ENCODE measurements at regions not wholly inside any gene's neighbourhood (a gene's known extent, or its start where the extent isn't known, plus 50 kb on each side); places are given as distances from the start of the nearest gene placed in this dataset.

- TF ChIP-seq, protein P1, sequence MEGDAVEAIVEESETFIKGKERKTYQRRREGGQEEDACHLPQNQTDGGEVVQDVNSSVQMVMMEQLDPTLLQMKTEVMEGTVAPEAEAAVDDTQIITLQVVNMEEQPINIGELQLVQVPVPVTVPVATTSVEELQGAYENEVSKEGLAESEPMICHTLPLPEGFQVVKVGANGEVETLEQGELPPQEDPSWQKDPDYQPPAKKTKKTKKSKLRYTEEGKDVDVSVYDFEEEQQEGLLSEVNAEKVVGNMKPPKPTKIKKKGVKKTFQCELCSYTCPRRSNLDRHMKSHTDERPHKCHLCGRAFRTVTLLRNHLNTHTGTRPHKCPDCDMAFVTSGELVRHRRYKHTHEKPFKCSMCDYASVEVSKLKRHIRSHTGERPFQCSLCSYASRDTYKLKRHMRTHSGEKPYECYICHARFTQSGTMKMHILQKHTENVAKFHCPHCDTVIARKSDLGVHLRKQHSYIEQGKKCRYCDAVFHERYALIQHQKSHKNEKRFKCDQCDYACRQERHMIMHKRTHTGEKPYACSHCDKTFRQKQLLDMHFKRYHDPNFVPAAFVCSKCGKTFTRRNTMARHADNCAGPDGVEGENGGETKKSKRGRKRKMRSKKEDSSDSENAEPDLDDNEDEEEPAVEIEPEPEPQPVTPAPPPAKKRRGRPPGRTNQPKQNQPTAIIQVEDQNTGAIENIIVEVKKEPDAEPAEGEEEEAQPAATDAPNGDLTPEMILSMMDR (IDR thresholded peaks at IDR 0.05) = no peak
- no peak for TF ChIP-seq POLR2A (IDR thresholded peaks at IDR 0.05)
- H3K9me3 ChIP-seq = no peaks in the 10 kb centered on the region
- intact Hi-C loops (cut with DNase I) = no loop called here
- no peaks in the 10 kb centered on the region for H3K4me1 ChIP-seq
- 60 to 68% (median 66%) methylated on average over 1 of the region's 1 CpG for WGBS, 4 donors
- ATAC-seq = no peak
- H3K27ac ChIP-seq = no peak overlapping the region
- no peak overlapping the region for H3K4me3 ChIP-seq
- H3K36me3 ChIP-seq = no peaks in the 10 kb centered on the region
- no peaks in the 10 kb centered on the region for H3K27me3 ChIP-seq
- no peak for DNase-seq
These were observed 529.4 kb downstream of the HTR7 start for GRCh38 chr10:90328459-90328858.

GRCh38 chr10:90328896-90329295, 528.9 kb downstream of the HTR7 start:
- no peaks in the 10 kb centered on the region for H3K36me3 ChIP-seq
- DNase-seq (no peak), ATAC-seq (no peak)
- H3K9me3 ChIP-seq = no peaks in the 10 kb centered on the region
- intact Hi-C loops (cut with DNase I) = no loop called here
- no peak overlapping the region for H3K27ac ChIP-seq
- WGBS, 4 donors = 80 to 94% (median 84%) methylated on average over 1 of the region's 1 CpG
- H3K4me3 ChIP-seq = no peak overlapping the region
- no peaks in the 10 kb centered on the region for H3K27me3 ChIP-seq
- no peaks in the 10 kb centered on the region for H3K4me1 ChIP-seq
- TF ChIP-seq, protein P1 (IDR thresholded peaks at IDR 0.05) = no peak
- no peak for TF ChIP-seq POLR2A (IDR thresholded peaks at IDR 0.05)

GRCh38 chr10:90337316-90337715, 520.5 kb downstream of the HTR7 start:
- 38 to 67% (median 44%) methylated on average over 1 of the region's 1 CpG for WGBS, 4 donors
- H3K9me3 ChIP-seq = no peaks in the 10 kb centered on the region
- ATAC-seq (no peak), DNase-seq (no peak)
- TF ChIP-seq POLR2A (IDR thresholded peaks at IDR 0.05) = no peak
- TF ChIP-seq, protein P1 (IDR thresholded peaks at IDR 0.05) = no peak
- H3K27me3 ChIP-seq = no peaks in the 10 kb centered on the region
- H3K4me3 ChIP-seq = no peak overlapping the region
- intact Hi-C loops (cut with DNase I) = no loop called here
- H3K4me1 ChIP-seq = no peaks in the 10 kb centered on the region
- no peak overlapping the region for H3K27ac ChIP-seq
- no peaks in the 10 kb centered on the region for H3K36me3 ChIP-seq

- no peaks in the 10 kb centered on the region for H3K4me1 ChIP-seq
- no peaks in the 10 kb centered on the region for H3K9me3 ChIP-seq
- no peaks in the 10 kb centered on the region for H3K36me3 ChIP-seq
- TF ChIP-seq, protein P1 (IDR thresholded peaks at IDR 0.05) = no peak
- no peak for TF ChIP-seq POLR2A (IDR thresholded peaks at IDR 0.05)
- no peak overlapping the region for H3K4me3 ChIP-seq
- no peak for ATAC-seq
- DNase-seq = no peak
- intact Hi-C loops (cut with DNase I) = no loop called here
- H3K27me3 ChIP-seq = peaks cover 0 to 3% (median 0%) of the 10 kb centered on the region in 9 donors
- H3K27ac ChIP-seq = no peak overlapping the region
These were observed 515.4 kb downstream of the HTR7 start for GRCh38 chr10:90342480-90342879.

Data from heart left ventricle (tissue), 16 donors.